K562 (cell line): ENCODE measurements at regions not wholly inside any gene's neighbourhood (a gene's known extent, or its start where the extent isn't known, plus 50 kb on each side); places are given as distances from the start of the nearest gene placed in this dataset.

Experiments
- BRF2 ChIP-seq: IDR thresholded peaks from 3 replicates; pipeline ENCODE4 v1.6.1; 2011; ENCODE audit warnings: borderline replicate concordance, mild to moderate bottlenecking; ENCODE audit not compliant: insufficient read length, insufficient read depth
- CXXC5 ChIP-seq: fragments of 250-450 bp; sonication (Bioruptor Pico); IDR thresholded peaks from 2 replicates; pipeline ENCODE4 v1.8.0; 2022; ENCODE audit warnings: inconsistent platforms, mild to moderate bottlenecking, moderate library complexity
- ETV5 ChIP-seq: sonication (generic); formaldehyde crosslinking; IDR thresholded peaks from 2 replicates; pipeline ENCODE4 v1.4.0; 2020; ENCODE audit warnings: low read depth, mild to moderate bottlenecking, missing genetic modification reagents
- FOSL1 ChIP-seq: fragments of 200-800 bp; sonication (Bioruptor generic); conservative IDR thresholded peaks from 2 replicates; pipeline ENCODE4 v1.6.1; 2016; ENCODE audit warnings: missing genetic modification characterization, missing compliant biosample characterization
- FOXP4 ChIP-seq: sonication (generic); formaldehyde crosslinking; IDR thresholded peaks from 2 replicates; pipeline ENCODE4 v1.8.0; 2022; ENCODE audit warnings: mild to moderate bottlenecking, missing genetic modification reagents, borderline replicate concordance
- ILK ChIP-seq: fragments of 450-650 bp; IDR thresholded peaks from 2 replicates; pipeline ENCODE4 v1.6.1; 2016; ENCODE audit warnings: missing genetic modification characterization, low read depth, mild to moderate bottlenecking, missing compliant biosample characterization, moderate library complexity, borderline replicate concordance
- MXD1 ChIP-seq: fragments of 250-450 bp; sonication (Bioruptor Pico); IDR thresholded peaks from 2 replicates; pipeline ENCODE4 v1.8.0; 2021; ENCODE audit warnings: borderline replicate concordance, mild to moderate bottlenecking, moderate library complexity; ENCODE audit not compliant: poor library complexity, severe bottlenecking
- NCOA6 ChIP-seq: fragments of 450-650 bp; IDR thresholded peaks from 2 replicates; pipeline ENCODE4 v1.6.1; 2017; ENCODE audit warnings: mild to moderate bottlenecking
- TAF15 ChIP-seq: fragments of 200-400 bp; formaldehyde crosslinking; IDR thresholded peaks from 2 replicates; pipeline ENCODE4 v1.6.1; 2017; ENCODE audit warnings: mild to moderate bottlenecking, low read depth, low read length, moderate library complexity
- THAP12 ChIP-seq: fragments of 250-450 bp; sonication (Bioruptor Pico); IDR thresholded peaks from 2 replicates; pipeline ENCODE4 v1.9.0; 2021; ENCODE audit warnings: mild to moderate bottlenecking, inconsistent platforms
- ZBTB43 ChIP-seq: sonication (generic); formaldehyde crosslinking; IDR thresholded peaks from 2 replicates; pipeline ENCODE4 v1.8.0; 2023; ENCODE audit warnings: mild to moderate bottlenecking, missing genetic modification reagents
- ZBTB5 ChIP-seq: fragments of 450-650 bp; IDR thresholded peaks from 2 replicates; pipeline ENCODE4 v1.6.1; 2017; ENCODE audit warnings: antibody characterized with exemption

- TF ChIP-seq THAP12 (CRISPR knock-in tag) = 0 out of 2 replicates have a peak, but pooled peaks have one; percentile 12
- TF ChIP-seq MXD1 (CRISPR knock-in tag) = no peak
- TF ChIP-seq ETV5 (CRISPR knock-in tag) = peak; percentile 62
- TF ChIP-seq ZBTB43 (CRISPR knock-in tag) = no peak
- TF ChIP-seq BRF2 = no peak
- TF ChIP-seq ILK (tag) = no peak
- no peak for TF ChIP-seq FOXP4 (CRISPR knock-in tag)
- peak; percentile 11; the same call in 1 of the 2 replicates for TF ChIP-seq FOSL1 (tag)
- TF ChIP-seq ZBTB5 = no peak
- no peak for TF ChIP-seq NCOA6
- peak; percentile 95 for TF ChIP-seq CXXC5 (CRISPR knock-in tag)
- TF ChIP-seq TAF15 = no peak
These were observed 97.9 kb upstream of the SERTAD2 start (continued) for GRCh38 chr2:64751286-64752260.
